ENCODE measurements at regions not wholly inside any gene's neighbourhood (a gene's known extent, or its start where the extent isn't known, plus 50 kb on each side); places are given as distances from the start of the nearest gene placed in this dataset.
A peak's percentile ranks its signal among the peaks of the same experiment; 100 is the strongest.

DNA sequence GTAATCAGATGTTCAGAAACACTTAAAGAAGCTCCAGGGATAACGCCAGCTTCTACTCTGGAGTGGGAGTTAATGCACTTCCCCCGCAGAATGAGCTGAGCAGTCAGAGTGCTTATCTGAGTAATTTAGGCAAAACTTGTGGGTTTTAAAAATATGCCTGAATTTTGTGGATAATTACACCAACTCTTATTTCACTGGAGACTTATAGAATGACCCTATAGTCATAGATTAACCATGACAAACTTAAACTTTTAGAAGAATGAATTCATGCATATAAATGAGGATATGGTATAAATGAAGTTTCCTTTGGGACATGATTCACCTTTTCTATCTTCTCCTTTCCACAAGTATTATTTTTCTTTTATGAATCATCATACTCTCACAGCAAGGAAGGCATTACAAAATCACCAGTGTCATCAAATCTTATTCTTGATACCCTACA lies 241.1 kb upstream of the FBXO33 start:
- H4K20me1 ChIP-seq (ENCODE audit: insufficient read depth, low read length) = no peaks in the 10 kb centered on the region
- no peaks in the 10 kb centered on the region for H3K36me3 ChIP-seq (replicated peaks in 1 of 2; ENCODE audit: control insufficient read depth in 1 of 2, insufficient read depth in 2 of 2, low read length in 2 of 2)
- BruUV-seq (replicated peaks) = no TSS peak
- H3K79me2 ChIP-seq (ENCODE audit: insufficient read depth, low read length) = no peaks in the 10 kb centered on the region
- no peak overlapping the region for H3K27ac ChIP-seq (ENCODE audit: extremely low read length, insufficient read depth, low read length)
- FAIRE-seq (no peak), DNase-seq (ENCODE audit: low spot score) (no peak), ATAC-seq (no peak)
- ChIA-PET CTCF (ENCODE audit: low intra/inter-chr PET ratio, low total read pairs) (no interaction called here), POLR2A (no interaction called here)
- H3K4me1 ChIP-seq (ENCODE audit: insufficient read depth, low read length) = no peaks in the 10 kb centered on the region
- H3K27me3 ChIP-seq (ENCODE audit: control insufficient read depth in 1 of 2, insufficient read depth in 2 of 2, low read length in 2 of 2) = no peaks in the 10 kb centered on the region
- no peak overlapping the region for H3K9ac ChIP-seq (ENCODE audit: insufficient read depth, low read depth, low read length)
- no peaks in the 10 kb centered on the region for H3K9me3 ChIP-seq (ENCODE audit: low read length)
- TF ChIP-seq ZNF326 (CRISPR knock-in tag; IDR thresholded peaks at IDR 0.05; ENCODE audit: borderline replicate concordance) = no peak
- TF ChIP-seq MAFK (conservative IDR thresholded peaks at IDR 0.05 in 1 of 2, IDR thresholded peaks at IDR 0.05 in 1 of 2; ENCODE audit: low read length in 2 of 2) = peak in 1 of 2 experiments; percentile 36; a peak in 1 of 4 replicates
- TF ChIP-seq CREB1 (IDR thresholded peaks at IDR 0.05) = 0 out of 2 replicates have a peak, but pooled peaks have one; percentile 16
- no peak for TF ChIP-seq CREB1 (CRISPR knock-in tag; IDR thresholded peaks at IDR 0.05)
- no peak for TF ChIP-seq ZNF546 (CRISPR knock-in tag; conservative IDR thresholded peaks at IDR 0.05)
- TF ChIP-seq ZNF460 (CRISPR knock-in tag; IDR thresholded peaks at IDR 0.05; ENCODE audit: borderline replicate concordance) = no peak
- TF ChIP-seq CAMTA2 (CRISPR knock-in tag; IDR thresholded peaks at IDR 0.05; ENCODE audit: borderline replicate concordance) = no peak
- in situ Hi-C loops (cut with HindIII; ENCODE audit: extremely low pct_ligation_motif_present, low pct_unique_long_range_greater_than_20kb) = no loop called here
- no peak overlapping the region for H3K4me2 ChIP-seq (ENCODE audit: low read depth, low read length)
- H2AFZ ChIP-seq (ENCODE audit: low read length) = no peak overlapping the region
- no peak overlapping the region for H3K4me3 ChIP-seq (replicated peaks in 1 of 3; ENCODE audit: insufficient read depth in 1 of 3, low read depth in 2 of 3, low read length in 3 of 3)
- intact Hi-C loops (cut with micrococcal nuclease; ENCODE audit: unreplicated experiment) = no loop called here
- 43% methylated on average over 2 of the region's 2 CpGs for WGBS (ENCODE audit: low lambda C conversion rate)

- no TSS peak for BruUV-seq (replicated peaks)
- Histone ChIP-seq H3K4me1 (ENCODE audit: insufficient read depth, low read length) (no peaks in the 10 kb centered on the region), H3K36me3 (replicated peaks in 1 of 2; ENCODE audit: control insufficient read depth in 1 of 2, insufficient read depth in 2 of 2, low read length in 2 of 2) (no peaks in the 10 kb centered on the region), H3K4me2 (ENCODE audit: low read depth, low read length) (no peak overlapping the region), H3K9ac (ENCODE audit: insufficient read depth, low read depth, low read length) (no peak overlapping the region), H3K9me3 (ENCODE audit: low read length) (no peaks in the 10 kb centered on the region), H2AFZ (ENCODE audit: low read length) (no peak overlapping the region), H3K27me3 (ENCODE audit: control insufficient read depth in 1 of 2, insufficient read depth in 2 of 2, low read length in 2 of 2) (no peaks in the 10 kb centered on the region; a peak in 1 of 5 replicates), H3K27ac (ENCODE audit: extremely low read length, insufficient read depth, low read length) (no peak overlapping the region), H3K79me2 (ENCODE audit: insufficient read depth, low read length) (no peaks in the 10 kb centered on the region), H3K4me3 (replicated peaks in 1 of 3; ENCODE audit: insufficient read depth in 1 of 3, low read depth in 2 of 3, low read length in 3 of 3) (no peak overlapping the region), H4K20me1 (ENCODE audit: insufficient read depth, low read length) (no peaks in the 10 kb centered on the region)
- no peak for ATAC-seq
- intact Hi-C loops (cut with micrococcal nuclease; ENCODE audit: unreplicated experiment) (no loop called here), in situ Hi-C loops (cut with HindIII; ENCODE audit: extremely low pct_ligation_motif_present, low pct_unique_long_range_greater_than_20kb) (no loop called here)
- CTCF ChIA-PET (ENCODE audit: low intra/inter-chr PET ratio, low total read pairs) = no interaction called here
- POLR2A ChIA-PET = no interaction called here
- WGBS (ENCODE audit: low lambda C conversion rate) = 0% methylated on average over 1 of the region's 1 CpG
- DNase-seq (ENCODE audit: low spot score) = no peak
- FAIRE-seq = no peak
- TF ChIP-seq ZNF766 (CRISPR knock-in tag; IDR thresholded peaks at IDR 0.05; ENCODE audit: borderline replicate concordance) (no peak), WIZ (CRISPR knock-in tag; IDR thresholded peaks at IDR 0.05) (no peak), ZBTB7B (CRISPR knock-in tag; IDR thresholded peaks at IDR 0.05) (no peak), ZFP82 (CRISPR knock-in tag; IDR thresholded peaks at IDR 0.05; ENCODE audit: borderline replicate concordance) (no peak), KLF13 (CRISPR knock-in tag; IDR thresholded peaks at IDR 0.05) (no peak), MXD4 (CRISPR knock-in tag; IDR thresholded peaks at IDR 0.05) (no peak), XBP1 (CRISPR knock-in tag; IDR thresholded peaks at IDR 0.05) (no peak), ZBTB3 (CRISPR knock-in tag; IDR thresholded peaks at IDR 0.05; ENCODE audit: borderline replicate concordance, low read depth) (no peak), ZNF761 (CRISPR knock-in tag; conservative IDR thresholded peaks at IDR 0.05) (no peak), ZNF768 (CRISPR knock-in tag; IDR thresholded peaks at IDR 0.05) (no peak), ZNF577 (CRISPR knock-in tag; IDR thresholded peaks at IDR 0.05; ENCODE audit: borderline replicate concordance, low read depth) (no peak), ZBTB25 (CRISPR knock-in tag; IDR thresholded peaks at IDR 0.05) (no peak), HBP1 (CRISPR knock-in tag; IDR thresholded peaks at IDR 0.05; ENCODE audit: low read depth) (no peak)
Observed at GRCh38 chr14:39668449-39668848, 236.2 kb upstream of the FBXO33 start.

Measured in HepG2 (cell line).